A673 (cell line): ENCODE measurements at regions not wholly inside any gene's neighbourhood (a gene's known extent, or its start where the extent isn't known, plus 50 kb on each side); places are given as distances from the start of the nearest gene placed in this dataset.
"Not testable (repeated sequence)": the region's sequence is repeated elsewhere in the genome, so short reads cannot be mapped to it uniquely, and the experiment has no call there.

Source experiments
- CTCF ChIP-seq: fragments of 300-800, 200-600 bp; sonication (generic); conservative IDR thresholded peaks from 2 replicates; pipeline ENCODE4 v1.5.1; 2017; ENCODE audit warnings: low read depth, mild to moderate bottlenecking, antibody characterized with exemption, low read length, moderate library complexity, mixed read lengths
- EZH2 ChIP-seq: fragments of 200-600 bp; sonication (generic); IDR thresholded peaks from 2 replicates; pipeline ENCODE4 v1.6.1; 2017; ENCODE audit warnings: borderline replicate concordance, low read depth, mild to moderate bottlenecking, mixed read lengths, antibody characterized with exemption, low read length; ENCODE audit not compliant: poor library complexity, severe bottlenecking

- not testable (repeated sequence) for TF ChIP-seq CTCF, EZH2
Observed at GRCh38 chr6:112689183-112689858, 342.2 kb downstream of the RFPL4B start.
